Testis (tissue), 2 donors: ENCODE measurements at regions not wholly inside any gene's neighbourhood (a gene's known extent, or its start where the extent isn't known, plus 50 kb on each side); places are given as distances from the start of the nearest gene placed in this dataset.

ENCODE experiments used
- CTCF ChIP-seq, 3 experiments: fragments of 450-650 bp in 2 of 3; fragments of 200-600 bp in 1 of 3; sonication (generic) in 1 of 3; IDR thresholded peaks; one replicate each; pipeline ENCODE4 v1.5.1; 2016 to 2019; ENCODE audit warnings: antibody characterized with exemption in 3 of 3, mild to moderate bottlenecking in 2 of 3, moderate library complexity in 1 of 3
- POLR2A ChIP-seq: fragments of 450-650 bp; IDR thresholded peaks from one replicate; pipeline ENCODE4 v1.6.1; 2017; ENCODE audit warnings: antibody characterized with exemption, mild to moderate bottlenecking, moderate library complexity

GRCh38 chr1:231103961-231104360, 57.9 kb upstream of the TRIM67 start:
- TF ChIP-seq CTCF (IDR thresholded peaks at IDR 0.05): no peak
- no peak for TF ChIP-seq POLR2A
